ENCODE measurements at regions not wholly inside any gene's neighbourhood (a gene's known extent, or its start where the extent isn't known, plus 50 kb on each side); places are given as distances from the start of the nearest gene placed in this dataset.

- no peaks in the 10 kb centered on the region for H3F3A ChIP-seq (ENCODE audit: insufficient read depth, low read length)
- no peaks in the 10 kb centered on the region for H3K9me2 ChIP-seq (ENCODE audit: low read depth, low read length)
- no peak overlapping the region for H3K4me2 ChIP-seq (ENCODE audit: low read length)
- H2AFZ ChIP-seq (ENCODE audit: low read length): no peak overlapping the region
- peaks cover 17% of the 10 kb centered on the region for H3K9me3 ChIP-seq (ENCODE audit: low read length)
- H3K27ac ChIP-seq (ENCODE audit: low read depth, low read length, poor library complexity, severe bottlenecking): no peak overlapping the region
- no peak for TF ChIP-seq CTCF (IDR thresholded peaks at IDR 0.05; ENCODE audit: low read length)
- TF ChIP-seq EZH2 (IDR thresholded peaks at IDR 0.05; ENCODE audit: borderline replicate concordance, low read length): no peak
- H3K4me3 ChIP-seq (ENCODE audit: low read depth, low read length, poor library complexity, severe bottlenecking): no peak overlapping the region
- H3K4me1 ChIP-seq (ENCODE audit: insufficient read depth, low read length, severe bottlenecking): no peaks in the 10 kb centered on the region
- H3K9ac ChIP-seq (ENCODE audit: low read length): no peak overlapping the region
- H3K36me3 ChIP-seq (ENCODE audit: insufficient read depth, low read length): peaks cover 3% of the 10 kb centered on the region; the same call in 1 of the 2 replicates
- H4K20me1 ChIP-seq (ENCODE audit: insufficient read depth, low read length): no peaks in the 10 kb centered on the region
- H3K27me3 ChIP-seq (ENCODE audit: insufficient read depth, low read length): no peaks in the 10 kb centered on the region; the same call in 1 of the 2 replicates
- H3K79me2 ChIP-seq (ENCODE audit: insufficient read depth, low read length): no peaks in the 10 kb centered on the region
Measured at GRCh38 chr22:22092101-22092500, 109.5 kb upstream of the TOP3B start.

- H3K9ac ChIP-seq (ENCODE audit: low read length): no peak overlapping the region
- no peaks in the 10 kb centered on the region for H3F3A ChIP-seq (ENCODE audit: insufficient read depth, low read length)
- H3K79me2 ChIP-seq (ENCODE audit: insufficient read depth, low read length): no peaks in the 10 kb centered on the region
- no peaks in the 10 kb centered on the region for H3K27me3 ChIP-seq (ENCODE audit: insufficient read depth, low read length)
- no peak overlapping the region for H3K4me3 ChIP-seq (ENCODE audit: low read depth, low read length, poor library complexity, severe bottlenecking)
- no peak overlapping the region for H3K27ac ChIP-seq (ENCODE audit: low read depth, low read length, poor library complexity, severe bottlenecking)
- H3K4me2 ChIP-seq (ENCODE audit: low read length): no peak overlapping the region
- peaks cover 11% of the 10 kb centered on the region; the same call in 1 of the 2 replicates for H3K9me3 ChIP-seq (ENCODE audit: low read length)
- H3K9me2 ChIP-seq (ENCODE audit: low read depth, low read length): no peaks in the 10 kb centered on the region
- no peaks in the 10 kb centered on the region for H3K4me1 ChIP-seq (ENCODE audit: insufficient read depth, low read length, severe bottlenecking)
- no peak for TF ChIP-seq EZH2 (IDR thresholded peaks at IDR 0.05; ENCODE audit: borderline replicate concordance, low read length)
- TF ChIP-seq CTCF (IDR thresholded peaks at IDR 0.05; ENCODE audit: low read length): no peak
- H3K36me3 ChIP-seq (ENCODE audit: insufficient read depth, low read length): no peaks in the 10 kb centered on the region; the same call in 1 of the 2 replicates
- H4K20me1 ChIP-seq (ENCODE audit: insufficient read depth, low read length): no peaks in the 10 kb centered on the region
- no peak overlapping the region for H2AFZ ChIP-seq (ENCODE audit: low read length)
Measured at GRCh38 chr22:22091400-22091878, 108.9 kb upstream of the TOP3B start.

GRCh38 chr22:22090650-22091399 is 108.2 kb upstream of the TOP3B start:
- H3K9me3 ChIP-seq (ENCODE audit: low read length): peaks cover 4% of the 10 kb centered on the region; the same call in 1 of the 2 replicates
- H3K9me2 ChIP-seq (ENCODE audit: low read depth, low read length): no peaks in the 10 kb centered on the region
- H3K9ac ChIP-seq (ENCODE audit: low read length): no peak overlapping the region
- H3K27ac ChIP-seq (ENCODE audit: low read depth, low read length, poor library complexity, severe bottlenecking): no peak overlapping the region
- H3K79me2 ChIP-seq (ENCODE audit: insufficient read depth, low read length): no peaks in the 10 kb centered on the region
- no peak overlapping the region for H3K4me3 ChIP-seq (ENCODE audit: low read depth, low read length, poor library complexity, severe bottlenecking)
- no peaks in the 10 kb centered on the region; the same call in 1 of the 2 replicates for H3K36me3 ChIP-seq (ENCODE audit: insufficient read depth, low read length)
- no peaks in the 10 kb centered on the region for H3K27me3 ChIP-seq (ENCODE audit: insufficient read depth, low read length)
- TF ChIP-seq CTCF (IDR thresholded peaks at IDR 0.05; ENCODE audit: low read length) (no peak), EZH2 (IDR thresholded peaks at IDR 0.05; ENCODE audit: borderline replicate concordance, low read length) (no peak)
- H4K20me1 ChIP-seq (ENCODE audit: insufficient read depth, low read length): no peaks in the 10 kb centered on the region
- H3K4me2 ChIP-seq (ENCODE audit: low read length): no peak overlapping the region
- no peaks in the 10 kb centered on the region for H3F3A ChIP-seq (ENCODE audit: insufficient read depth, low read length)
- H3K4me1 ChIP-seq (ENCODE audit: insufficient read depth, low read length, severe bottlenecking): no peaks in the 10 kb centered on the region
- H2AFZ ChIP-seq (ENCODE audit: low read length): no peak overlapping the region

Data from OCI-LY1 (cell line).